ENCODE measurements at regions not wholly inside any gene's neighbourhood (a gene's known extent, or its start where the extent isn't known, plus 50 kb on each side); places are given as distances from the start of the nearest gene placed in this dataset.

DNA sequence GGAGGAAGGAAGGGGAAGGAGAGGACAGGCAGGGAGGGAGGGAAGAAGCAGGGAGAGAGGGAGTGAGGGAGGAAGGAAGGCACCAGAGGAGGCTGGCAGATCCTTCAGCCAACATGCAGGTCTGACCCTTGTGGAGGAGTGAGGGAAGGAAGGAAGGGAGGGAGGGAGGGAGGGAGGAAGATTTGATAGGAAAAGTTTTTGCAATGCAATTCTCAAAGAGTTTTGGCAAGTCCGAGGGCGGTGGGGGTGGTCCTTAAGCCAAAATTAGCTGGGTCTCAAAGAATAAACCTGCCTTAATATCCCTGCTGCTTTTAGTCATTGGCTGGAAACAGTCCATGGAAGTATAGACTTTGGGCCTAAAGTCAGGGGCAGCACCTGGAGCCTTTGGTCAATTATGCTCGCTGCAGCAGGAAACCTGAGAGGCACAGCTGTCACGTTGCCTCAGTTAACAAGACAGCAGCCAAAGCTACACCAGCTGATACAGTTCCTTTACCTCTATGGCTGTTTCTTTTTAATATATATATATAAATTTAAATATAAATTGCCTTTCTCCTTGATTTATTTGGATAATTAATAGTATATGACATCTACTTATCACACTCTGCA is 115.7 kb upstream of the RALGAPA2 start:
- no peak for DNase-seq (ENCODE audit: low read depth)

DNA sequence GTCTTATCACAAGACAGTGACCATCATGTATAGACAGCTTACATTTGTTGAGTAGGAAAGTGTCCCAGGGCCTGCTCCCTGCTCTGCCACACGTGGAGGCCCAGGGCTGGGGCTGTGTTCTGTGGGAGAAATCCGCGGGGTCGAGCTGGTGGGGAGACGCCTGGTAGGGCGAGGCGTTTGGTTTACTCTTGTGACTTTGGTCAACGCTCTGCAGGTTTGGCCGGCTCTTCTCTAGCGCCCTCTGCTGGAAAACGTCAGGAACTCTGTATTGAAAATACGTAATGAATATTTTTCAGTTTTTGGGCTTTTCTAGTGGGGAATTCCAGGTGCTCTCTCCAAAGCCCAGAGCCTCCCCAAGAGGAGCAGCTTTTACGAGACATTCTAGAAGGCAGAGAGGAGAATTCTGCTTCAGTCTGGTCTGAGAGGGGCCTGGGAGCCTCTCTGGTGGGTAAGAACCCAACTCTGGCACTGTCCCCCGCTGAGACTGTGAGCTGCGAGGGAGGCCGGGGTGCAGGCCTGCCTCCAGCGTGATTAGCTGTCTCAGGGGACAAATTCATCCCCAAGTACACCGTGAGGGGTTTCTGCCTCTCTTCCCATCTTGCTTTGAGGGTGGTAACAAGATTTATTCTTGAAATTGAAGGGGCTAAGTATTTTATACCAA is 112.6 kb upstream of the RALGAPA2 start:
- DNase-seq (ENCODE audit: low read depth): peak; percentile 45

DNA sequence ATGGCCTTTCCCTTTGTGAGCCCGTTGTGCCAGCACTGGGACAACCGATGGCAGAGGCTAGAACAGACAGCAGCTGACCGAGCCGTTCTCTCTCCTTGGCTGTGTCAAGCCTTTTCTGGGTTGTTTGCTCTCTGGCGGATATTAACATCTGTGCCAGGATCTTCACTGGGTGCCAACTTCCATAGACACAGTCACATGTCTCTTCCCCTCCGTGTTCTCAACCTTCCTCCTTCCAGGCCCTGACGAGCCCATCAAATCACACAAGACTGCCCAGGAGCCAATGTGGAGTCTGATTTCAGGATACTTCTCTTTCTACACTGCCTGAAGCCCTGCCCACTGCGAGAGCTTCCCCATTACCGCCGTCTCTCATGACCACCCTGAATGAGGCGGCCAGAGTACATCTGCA is 111.0 kb upstream of the RALGAPA2 start:
- DNase-seq (ENCODE audit: low read depth): no peak

DNA sequence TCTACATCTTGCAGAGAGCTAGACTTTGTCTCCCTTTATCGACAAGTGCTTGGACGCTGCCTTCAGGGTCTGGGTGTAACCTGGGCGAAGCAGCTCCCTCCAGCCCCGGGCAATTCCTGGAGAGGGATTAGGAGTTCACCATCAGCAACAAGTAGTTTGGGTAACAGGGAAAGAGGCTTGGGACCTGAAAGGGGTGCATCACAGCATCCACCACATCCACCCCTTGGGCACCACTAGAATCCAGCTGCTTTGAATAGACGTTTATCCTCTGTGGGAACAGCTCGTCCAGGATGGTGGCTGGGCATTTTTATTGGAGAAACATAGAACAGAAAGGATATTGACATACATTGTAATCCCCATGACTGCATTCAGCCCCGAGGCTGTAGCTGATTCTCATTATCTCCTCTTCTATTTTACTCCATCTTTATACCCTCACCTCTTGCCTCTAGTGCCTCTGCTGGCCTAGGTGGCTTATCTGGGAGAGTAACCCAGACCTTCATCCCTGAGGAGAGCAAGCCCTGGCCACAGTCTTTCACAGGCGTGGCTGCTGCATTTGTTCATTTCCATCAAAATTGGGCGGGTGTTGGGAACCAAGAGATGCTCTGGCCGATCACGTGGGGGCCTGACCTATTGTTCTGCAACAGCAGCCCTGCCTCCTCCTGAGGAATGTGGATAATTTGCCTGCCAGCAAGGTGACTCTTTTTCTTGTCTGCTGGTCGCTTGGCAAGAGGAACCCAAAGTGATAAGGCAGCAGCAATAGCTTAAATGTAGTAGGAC is 109.2 kb upstream of the RALGAPA2 start:
- DNase-seq (ENCODE audit: low read depth): no peak

GRCh38 chr20:20820785-20821483 is 108.5 kb upstream of the RALGAPA2 start:
- DNase-seq (ENCODE audit: low read depth): peak; percentile 27

DNA sequence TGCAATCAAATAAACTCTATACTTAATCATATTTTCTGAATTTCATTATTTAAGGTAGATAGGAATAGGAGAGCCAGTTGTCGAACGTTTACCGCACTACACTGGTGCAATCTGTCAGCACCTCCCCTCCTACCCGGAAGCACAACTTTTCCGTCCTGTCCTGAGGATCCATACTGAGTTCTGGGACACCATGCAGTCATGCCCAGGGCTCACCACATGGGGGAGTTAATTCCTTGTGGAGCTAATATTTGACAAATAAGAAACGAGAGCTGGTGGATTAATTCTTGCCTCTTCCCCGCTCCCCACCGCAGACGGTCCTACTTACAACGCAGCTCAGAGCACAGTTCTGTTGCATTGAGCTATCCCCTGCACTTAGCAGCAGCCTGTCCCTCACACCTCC is 107.7 kb upstream of the RALGAPA2 start:
- peak; percentile 15 for DNase-seq (ENCODE audit: low read depth)

DNA sequence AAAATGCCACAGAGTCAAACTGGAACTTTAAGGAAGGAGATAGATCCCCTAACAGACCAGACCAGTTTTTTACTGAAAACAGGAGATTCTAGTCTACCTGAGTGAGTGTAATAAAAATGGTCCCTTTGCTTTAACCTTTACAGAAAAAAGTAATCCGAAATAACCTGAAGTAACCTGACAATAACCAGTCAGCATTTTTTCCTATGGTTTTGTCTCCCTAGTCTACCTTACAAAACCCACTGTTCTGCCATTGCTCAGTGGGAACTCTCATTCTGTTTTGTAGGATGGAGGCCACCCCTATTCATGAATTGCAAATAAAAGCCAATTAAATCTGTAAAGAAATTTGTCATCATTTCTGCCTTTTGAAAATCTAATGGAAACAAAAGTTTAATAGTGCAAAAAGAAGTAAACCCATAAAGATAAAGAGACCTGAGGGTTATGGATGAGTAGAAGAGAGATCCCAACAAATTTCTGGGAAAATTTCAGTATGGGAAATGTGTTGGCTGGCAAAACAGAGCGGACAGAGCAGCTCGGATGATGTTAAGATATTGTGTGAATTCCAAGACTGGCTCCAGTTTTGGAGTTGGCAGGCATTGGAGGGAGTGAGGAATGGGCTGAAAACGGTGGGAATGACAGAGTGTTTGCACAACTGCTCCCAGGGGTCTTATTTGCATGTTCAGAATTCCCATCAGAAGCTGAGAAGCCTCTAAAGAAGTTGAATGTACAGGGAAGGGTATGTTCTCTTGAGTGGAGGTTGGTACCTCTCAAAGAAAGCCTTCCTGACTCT is 104.7 kb upstream of the RALGAPA2 start:
- DNase-seq (ENCODE audit: low read depth): no peak

GRCh38 chr20:20815711-20816455 is 103.4 kb upstream of the RALGAPA2 start:
- no peak for DNase-seq (ENCODE audit: low read depth)

- no peak for DNase-seq (ENCODE audit: low read depth)
Observed at GRCh38 chr20:20814685-20815084, 102.2 kb upstream of the RALGAPA2 start.

DNA sequence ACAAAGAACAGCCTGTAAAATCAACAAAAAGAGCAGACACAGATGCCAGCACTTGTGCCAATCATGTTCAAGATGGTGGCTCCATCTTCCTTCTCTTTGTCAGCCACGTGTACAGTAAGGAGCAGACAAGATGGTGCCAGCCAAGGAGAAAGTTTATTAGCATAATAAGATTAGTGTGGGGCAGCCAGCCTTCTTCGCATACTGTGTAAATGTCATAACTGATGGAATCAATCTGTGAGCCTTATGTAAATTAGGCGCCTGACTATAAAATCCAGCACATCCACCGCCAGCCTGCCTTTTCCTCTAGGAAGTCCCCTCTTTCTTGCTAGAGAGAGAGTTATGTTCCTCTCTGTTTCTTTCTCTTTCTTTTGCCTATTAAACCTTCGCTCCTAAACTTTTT is 99.7 kb upstream of the RALGAPA2 start:
- DNase-seq (ENCODE audit: low read depth): no peak

GRCh38 chr20:20808016-20808415 is 95.6 kb upstream of the RALGAPA2 start:
- DNase-seq (ENCODE audit: low read depth): no peak

GRCh38 chr20:20806121-20807095 is 94.0 kb upstream of the RALGAPA2 start:
- no peak for DNase-seq (ENCODE audit: low read depth)

GRCh38 chr20:20803011-20803410 is 90.6 kb upstream of the RALGAPA2 start:
- no peak for DNase-seq (ENCODE audit: low read depth)

DNA sequence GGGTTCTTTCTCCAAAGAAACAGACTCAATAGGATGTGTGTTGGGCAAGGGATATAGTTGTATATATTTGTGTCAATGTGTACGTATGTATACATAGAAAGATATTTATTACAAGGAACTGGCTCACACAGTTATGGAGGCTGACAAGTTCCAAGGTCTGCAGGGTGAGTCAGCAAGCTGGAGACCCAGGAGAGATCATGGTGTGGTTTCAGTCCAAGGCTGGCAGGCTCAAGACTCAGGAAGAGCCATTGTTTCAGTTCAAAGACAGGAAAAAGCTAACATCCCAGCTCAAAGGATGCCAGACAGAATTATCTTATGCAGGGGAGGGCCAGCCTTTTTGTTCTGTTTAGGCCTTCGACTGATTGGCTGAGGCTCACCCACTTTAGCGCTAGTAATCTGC is 89.9 kb upstream of the RALGAPA2 start:
- no peak for DNase-seq (ENCODE audit: low read depth)

DNA sequence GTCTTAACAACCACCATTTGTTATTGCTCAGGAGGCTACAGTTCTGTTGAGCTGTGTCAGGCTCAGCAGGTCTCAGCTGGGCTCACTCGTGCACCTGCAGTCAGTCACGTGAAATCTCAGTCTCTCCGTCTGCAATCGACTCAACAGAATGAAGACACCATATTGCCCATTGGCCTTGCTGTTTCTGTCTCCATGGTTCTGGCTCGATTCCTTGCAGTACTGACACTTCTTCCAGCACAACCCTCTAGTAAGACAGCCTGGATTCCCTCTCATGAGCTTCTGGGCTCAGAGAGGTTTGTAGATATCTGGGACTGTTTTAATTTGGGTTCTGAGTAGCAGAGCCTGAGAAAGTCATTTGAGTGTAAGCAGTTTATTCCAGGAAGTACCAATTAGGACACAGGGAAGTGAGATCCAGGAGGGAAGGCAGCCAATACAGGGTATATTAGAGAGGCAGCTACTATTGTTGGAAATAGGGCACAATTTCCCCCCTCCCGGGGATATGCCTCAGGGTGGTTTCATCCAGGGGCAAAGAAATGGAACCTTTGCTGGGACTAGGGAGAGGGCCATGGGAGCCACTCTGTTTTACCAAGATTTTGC is 87.4 kb upstream of the RALGAPA2 start:
- DNase-seq (ENCODE audit: low read depth): no peak

- no peak for DNase-seq (ENCODE audit: low read depth)
Observed at GRCh38 chr20:20797521-20798310, 85.3 kb upstream of the RALGAPA2 start.

- no peak for DNase-seq (ENCODE audit: low read depth)
Observed at GRCh38 chr20:20796766-20797440, 84.5 kb upstream of the RALGAPA2 start.

DNA sequence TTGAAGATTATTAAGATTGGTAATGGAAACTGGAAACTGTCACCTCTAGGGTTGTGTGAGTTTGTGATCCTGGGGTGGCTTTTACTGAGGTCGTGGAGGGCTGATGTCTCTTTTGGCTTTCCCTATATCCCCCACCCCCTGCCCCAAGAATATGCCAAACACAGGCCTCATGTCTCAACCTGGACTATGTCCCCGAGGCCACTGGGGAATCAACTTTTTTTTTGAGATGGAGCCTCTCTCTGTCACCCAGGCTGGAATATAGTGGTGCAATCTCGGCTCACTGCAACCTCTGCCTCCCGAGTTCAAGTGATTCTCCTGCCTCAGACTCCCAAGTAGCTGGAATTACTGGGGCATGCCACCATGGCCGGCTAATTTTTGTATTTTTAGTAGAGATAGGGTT is 83.3 kb upstream of the RALGAPA2 start:
- no peak for DNase-seq (ENCODE audit: low read depth)

All from ELR (cell line).